Epithelial cell of prostate (primary cell): ENCODE measurements at regions not wholly inside any gene's neighbourhood (a gene's known extent, or its start where the extent isn't known, plus 50 kb on each side); places are given as distances from the start of the nearest gene placed in this dataset.

Source experiments
- DNase-seq: peaks from one replicate; pipeline ENCODE4 v3.0.0-alpha.2; 2011; ENCODE audit warnings: low read depth, low spot score
- H3K27ac ChIP-seq: fragments of 450-650 bp; 2 replicates; pipeline ENCODE4 v1.5.1; 2017; ENCODE audit warnings: mild to moderate bottlenecking

GRCh38 chr3:41002104-41002503 is 197.2 kb upstream of the CTNNB1 start:
- no peak overlapping the region for H3K27ac ChIP-seq
- DNase-seq: no peak

GRCh38 chr3:41007399-41007798 is 191.9 kb upstream of the CTNNB1 start:
- H3K27ac ChIP-seq: no peak overlapping the region
- DNase-seq: no peak

- no peak overlapping the region for H3K27ac ChIP-seq
- no peak for DNase-seq
These were observed 187.5 kb upstream of the CTNNB1 start for GRCh38 chr3:41011854-41012253.

GRCh38 chr3:41018855-41019254 is 180.4 kb upstream of the CTNNB1 start:
- H3K27ac ChIP-seq: no peak overlapping the region
- DNase-seq: no peak

GRCh38 chr3:41024031-41024836 is 175.1 kb upstream of the CTNNB1 start:
- DNase-seq: no peak

GRCh38 chr3:41026394-41027177 is 172.7 kb upstream of the CTNNB1 start:
- H3K27ac ChIP-seq: no peak overlapping the region
- DNase-seq: no peak

More at GRCh38 chr3:41024031-41024836, 175.1 kb upstream of the CTNNB1 start:
- H3K27ac ChIP-seq: no peak overlapping the region

- DNase-seq: no peak
- no peak overlapping the region for H3K27ac ChIP-seq
These were observed 169.9 kb upstream of the CTNNB1 start for GRCh38 chr3:41029356-41029755.

- H3K27ac ChIP-seq: no peak overlapping the region
- no peak for DNase-seq
These were observed 169.1 kb upstream of the CTNNB1 start for GRCh38 chr3:41030220-41030619.

- DNase-seq: no peak
- no peak overlapping the region for H3K27ac ChIP-seq
These were observed 167.9 kb upstream of the CTNNB1 start for GRCh38 chr3:41031401-41031800.

- H3K27ac ChIP-seq: no peak overlapping the region
- DNase-seq: no peak
These were observed 165.3 kb upstream of the CTNNB1 start for GRCh38 chr3:41033956-41034519.

GRCh38 chr3:41035456-41036022 is 163.8 kb upstream of the CTNNB1 start:
- DNase-seq: no peak
- H3K27ac ChIP-seq: no peak overlapping the region

- DNase-seq: no peak
- no peak overlapping the region for H3K27ac ChIP-seq
These were observed 161.5 kb upstream of the CTNNB1 start for GRCh38 chr3:41037651-41038334.

GRCh38 chr3:41040256-41040655 is 159.0 kb upstream of the CTNNB1 start:
- H3K27ac ChIP-seq: no peak overlapping the region
- DNase-seq: no peak

- H3K27ac ChIP-seq: no peak overlapping the region
- DNase-seq: no peak
These were observed 157.8 kb upstream of the CTNNB1 start for GRCh38 chr3:41041462-41041861.

- DNase-seq: no peak
- no peak overlapping the region for H3K27ac ChIP-seq
These were observed 157.4 kb upstream of the CTNNB1 start for GRCh38 chr3:41041899-41042298.

- DNase-seq: no peak
- no peak overlapping the region for H3K27ac ChIP-seq
These were observed 154.8 kb upstream of the CTNNB1 start for GRCh38 chr3:41044523-41044922.

- DNase-seq: no peak
- H3K27ac ChIP-seq: no peak overlapping the region
These were observed 153.8 kb upstream of the CTNNB1 start for GRCh38 chr3:41045491-41045890.

- DNase-seq: no peak
- no peak overlapping the region for H3K27ac ChIP-seq
These were observed 149.2 kb upstream of the CTNNB1 start for GRCh38 chr3:41050144-41050543.

- peak; percentile 10 for DNase-seq
- H3K27ac ChIP-seq: no peak overlapping the region
These were observed 146.1 kb upstream of the CTNNB1 start for GRCh38 chr3:41053220-41053619.

- DNase-seq: no peak
- H3K27ac ChIP-seq: no peak overlapping the region
These were observed 139.2 kb upstream of the CTNNB1 start for GRCh38 chr3:41060106-41060505.
